Astrocyte (in vitro differentiated cells and primary cell): ENCODE measurements at regions not wholly inside any gene's neighbourhood (a gene's known extent, or its start where the extent isn't known, plus 50 kb on each side); places are given as distances from the start of the nearest gene placed in this dataset.
"Not testable (repeated sequence)": the region's sequence is repeated elsewhere in the genome, so short reads cannot be mapped to it uniquely, and the experiment has no call there.

Experiments
- DNase-seq: peaks from one replicate; pipeline ENCODE4 v3.0.0-alpha.2; 2010; ENCODE audit warnings: low read depth
- FAIRE-seq: peaks from 2 replicates; lab custom pipeline; 2011; peaks lifted over from hg19 to GRCh38; lab: Jason Lieb, UNC
- H2AFZ ChIP-seq: 2 replicates; pipeline ENCODE4 v1.6.0; 2012; ENCODE audit warnings: low read depth, low read length, inconsistent platforms
- H3K27ac ChIP-seq: 2 replicates; pipeline ENCODE4 v1.5.1; 2011; ENCODE audit warnings: low read depth, low read length, inconsistent platforms
- H3K27me3 ChIP-seq: 2 replicates; pipeline ENCODE4 v1.6.0; 2011; ENCODE audit warnings: low read length, inconsistent platforms; ENCODE audit not compliant: insufficient read depth
- H3K36me3 ChIP-seq: 2 replicates; pipeline ENCODE4 v1.5.1; 2011; ENCODE audit warnings: low read length, inconsistent platforms; ENCODE audit not compliant: insufficient read depth
- H3K4me1 ChIP-seq: 2 replicates; pipeline ENCODE4 v1.5.1; 2011; ENCODE audit warnings: low read length, inconsistent platforms; ENCODE audit not compliant: insufficient read depth
- H3K4me2 ChIP-seq: 2 replicates; pipeline ENCODE4 v1.6.0; 2012; ENCODE audit warnings: low read length, inconsistent platforms
- H3K4me3 ChIP-seq: 2 replicates; pipeline ENCODE4 v1.5.1; 2011; ENCODE audit warnings: low read depth, mild to moderate bottlenecking, low read length, inconsistent platforms; ENCODE audit not compliant: insufficient read depth
- H3K79me2 ChIP-seq: 2 replicates; pipeline ENCODE4 v1.6.0; 2012; ENCODE audit warnings: mild to moderate bottlenecking, low read length, inconsistent platforms; ENCODE audit not compliant: insufficient read depth
- H3K9ac ChIP-seq: 2 replicates; pipeline ENCODE4 v1.6.0; 2012; ENCODE audit warnings: mild to moderate bottlenecking, low read length, inconsistent platforms
- H3K9me3 ChIP-seq: 2 replicates; pipeline ENCODE4 v1.5.1; 2012; ENCODE audit warnings: low read depth, mild to moderate bottlenecking, low read length, inconsistent platforms; ENCODE audit not compliant: insufficient read depth
- H4K20me1 ChIP-seq: 2 replicates; pipeline ENCODE4 v1.6.0; 2012; ENCODE audit warnings: low read length, inconsistent platforms; ENCODE audit not compliant: insufficient read depth
- H3K27ac Mint-ChIP-seq: one replicate; pipeline ENCODE4 v1.8.0; 2021; ENCODE audit warnings: mild to moderate bottlenecking, mixed read lengths; ENCODE audit not compliant: unreplicated experiment
- H3K27me3 Mint-ChIP-seq: one replicate; pipeline ENCODE4 v1.8.0; 2021; ENCODE audit warnings: low read depth, mixed read lengths; ENCODE audit not compliant: unreplicated experiment
- H3K36me3 Mint-ChIP-seq: one replicate; pipeline ENCODE4 v1.8.0; 2021; ENCODE audit warnings: low read depth, mixed read lengths; ENCODE audit not compliant: unreplicated experiment
- H3K4me1 Mint-ChIP-seq: one replicate; pipeline ENCODE4 v1.8.0; 2021; ENCODE audit warnings: low read depth, mixed read lengths; ENCODE audit not compliant: unreplicated experiment
- H3K4me3 Mint-ChIP-seq: one replicate; pipeline ENCODE4 v1.8.0; 2021; ENCODE audit warnings: mild to moderate bottlenecking, moderate library complexity, mixed read lengths; ENCODE audit not compliant: unreplicated experiment
- H3K9me3 Mint-ChIP-seq: one replicate; pipeline ENCODE4 v1.8.0; 2021; ENCODE audit warnings: mild to moderate bottlenecking, mixed read lengths; ENCODE audit not compliant: unreplicated experiment

DNA sequence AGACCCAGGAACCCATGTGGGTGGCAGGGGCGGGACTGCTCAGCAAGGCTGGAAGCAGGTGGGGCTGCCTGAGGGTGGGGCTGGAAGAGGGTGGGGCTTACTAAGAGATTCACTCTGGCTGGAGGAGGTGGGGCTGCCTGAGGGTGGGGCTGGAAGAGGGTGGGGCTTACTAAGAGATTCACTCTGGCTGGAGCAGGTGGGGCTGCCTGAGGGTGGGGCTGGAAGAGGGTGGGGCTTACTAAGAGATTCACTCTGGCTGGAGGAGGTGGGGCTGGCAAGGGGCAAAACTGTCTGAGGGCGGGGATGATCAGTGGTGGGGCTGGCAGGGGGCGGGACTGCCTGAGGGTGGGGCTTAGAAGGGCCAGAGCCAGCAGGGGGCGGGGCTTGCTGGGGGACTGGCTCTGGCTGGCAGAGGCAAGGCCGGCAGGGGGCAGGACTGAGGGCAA is 212.8 kb upstream of the LRRC61 start:
- H3K4me1 Mint-ChIP-seq = peaks cover 25% of the 10 kb centered on the region
- H3K9me3 ChIP-seq, H3K79me2 ChIP-seq, H3K27ac Mint-ChIP-seq, H3K27ac ChIP-seq, H3K36me3 ChIP-seq, H4K20me1 ChIP-seq, H3K9ac ChIP-seq, H3K36me3 Mint-ChIP-seq, H3K4me1 ChIP-seq, FAIRE-seq, H2AFZ ChIP-seq, DNase-seq, H3K4me3 Mint-ChIP-seq, H3K4me3 ChIP-seq, H3K4me2 ChIP-seq, H3K27me3 Mint-ChIP-seq, H3K9me3 Mint-ChIP-seq, H3K27me3 ChIP-seq: not testable (repeated sequence)

GRCh38 chr7:150110882-150111281 is 212.3 kb upstream of the LRRC61 start:
- H4K20me1 ChIP-seq, H3K27ac Mint-ChIP-seq, H3K4me2 ChIP-seq, H3K27me3 ChIP-seq, H3K36me3 ChIP-seq, H2AFZ ChIP-seq, H3K79me2 ChIP-seq, H3K36me3 Mint-ChIP-seq, H3K4me1 ChIP-seq, H3K9me3 ChIP-seq, H3K27ac ChIP-seq, H3K9me3 Mint-ChIP-seq, DNase-seq, H3K4me3 Mint-ChIP-seq, FAIRE-seq, H3K9ac ChIP-seq, H3K4me3 ChIP-seq, H3K27me3 Mint-ChIP-seq: not testable (repeated sequence)
- peaks cover 26% of the 10 kb centered on the region for H3K4me1 Mint-ChIP-seq

DNA sequence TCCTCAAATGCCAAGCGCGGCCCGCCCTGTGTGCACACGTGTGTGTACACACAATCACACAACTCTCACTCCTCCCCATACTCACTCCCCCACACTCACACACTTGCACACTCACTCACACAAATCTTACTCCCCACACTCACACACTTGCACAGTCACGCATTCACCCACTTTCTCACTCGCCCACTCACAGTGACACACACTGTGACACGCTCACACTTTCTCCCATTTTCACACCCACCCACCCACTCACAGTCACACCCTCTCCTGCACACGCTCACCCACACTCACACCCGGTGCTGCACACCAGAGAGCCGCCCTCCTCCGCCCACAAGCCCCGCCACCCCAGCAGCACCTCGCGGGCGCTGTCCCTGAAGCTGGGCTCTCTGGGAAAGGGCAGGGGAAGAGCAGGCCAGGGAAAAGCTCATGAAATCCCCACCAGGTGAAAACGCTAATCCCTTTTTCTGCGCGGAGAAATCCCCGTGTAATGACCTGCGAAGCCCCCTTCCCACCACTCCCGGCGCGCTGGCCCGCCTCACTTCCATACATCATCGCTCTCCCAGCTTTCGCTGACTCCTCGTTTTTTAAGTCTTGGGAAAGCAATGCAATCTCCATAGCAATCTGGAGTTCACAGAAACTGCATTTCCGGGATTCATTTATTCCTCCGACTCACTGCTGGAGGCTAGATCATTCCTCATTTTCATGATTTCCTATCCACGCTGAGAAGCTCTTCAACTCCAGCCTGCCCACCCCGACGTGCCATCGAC is 211.6 kb upstream of the LRRC61 start:
- FAIRE-seq, DNase-seq, H3K27me3 Mint-ChIP-seq, H3K27ac ChIP-seq, H3K4me3 Mint-ChIP-seq, H3K27ac Mint-ChIP-seq, H3K9me3 ChIP-seq, H3K4me2 ChIP-seq, H3K4me1 ChIP-seq, H4K20me1 ChIP-seq, H3K4me3 ChIP-seq, H3K36me3 Mint-ChIP-seq, H3K9ac ChIP-seq, H3K36me3 ChIP-seq, H3K9me3 Mint-ChIP-seq, H3K27me3 ChIP-seq, H3K79me2 ChIP-seq, H2AFZ ChIP-seq: not testable (repeated sequence)
- H3K4me1 Mint-ChIP-seq = peaks cover 26% of the 10 kb centered on the region

DNA sequence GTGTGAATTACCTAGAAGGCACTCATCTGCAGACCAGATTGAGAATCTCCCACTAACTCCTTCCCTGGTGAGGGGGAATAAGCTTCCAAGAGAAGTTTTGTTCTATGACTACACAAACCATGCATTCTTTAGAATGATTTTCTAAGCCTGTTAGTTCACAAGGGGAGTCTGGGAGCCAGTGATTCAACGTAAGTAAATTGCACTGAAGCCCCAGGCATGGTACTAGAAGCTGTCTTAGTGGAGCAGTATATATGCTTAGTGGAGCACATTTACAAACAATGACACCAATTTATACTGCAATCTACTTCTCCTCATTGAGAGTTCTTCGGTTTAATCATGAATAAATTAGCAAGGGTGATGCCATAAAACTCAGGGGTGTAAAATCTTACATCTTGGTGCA is 209.9 kb upstream of the LRRC61 start:
- H3K4me3 ChIP-seq, H3K27me3 Mint-ChIP-seq, H3K4me2 ChIP-seq, DNase-seq, H3K4me1 ChIP-seq, H3K9ac ChIP-seq, H2AFZ ChIP-seq, H3K9me3 Mint-ChIP-seq, H4K20me1 ChIP-seq, H3K36me3 ChIP-seq, H3K79me2 ChIP-seq, H3K4me3 Mint-ChIP-seq, H3K9me3 ChIP-seq, H3K27me3 ChIP-seq, FAIRE-seq, H3K36me3 Mint-ChIP-seq, H3K27ac ChIP-seq: not testable (repeated sequence)
- Mint-ChIP-seq H3K27ac (peak overlapping the region; percentile 87), H3K4me1 (peaks cover 26% of the 10 kb centered on the region)

DNA sequence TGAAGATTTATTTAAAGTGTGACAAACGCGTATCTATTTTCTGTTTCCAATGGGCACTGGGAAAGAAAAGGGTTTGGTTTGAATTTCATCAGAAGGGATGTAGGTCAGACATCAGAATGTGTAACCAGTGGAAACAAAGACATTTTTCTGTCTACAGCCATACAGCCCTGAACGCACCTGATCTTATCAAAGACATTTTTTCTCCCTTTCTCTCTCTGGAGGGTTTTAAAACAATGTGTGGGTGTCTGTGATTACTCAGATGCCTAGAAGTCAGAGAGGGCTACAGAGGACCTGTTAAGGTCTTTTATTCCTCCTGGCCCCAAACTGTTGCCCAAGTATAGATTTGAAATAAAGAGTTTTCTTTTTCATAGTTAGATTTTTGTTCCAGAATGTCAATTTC is 208.6 kb upstream of the LRRC61 start:
- FAIRE-seq, H3K9me3 ChIP-seq, H3K27me3 Mint-ChIP-seq, H3K9me3 Mint-ChIP-seq, H3K4me3 ChIP-seq, DNase-seq, H3K4me1 ChIP-seq, H2AFZ ChIP-seq, H3K27ac ChIP-seq, H3K4me2 ChIP-seq, H3K36me3 Mint-ChIP-seq, H3K36me3 ChIP-seq, H3K79me2 ChIP-seq, H3K27me3 ChIP-seq, H4K20me1 ChIP-seq, H3K9ac ChIP-seq, H3K4me3 Mint-ChIP-seq: not testable (repeated sequence)
- Mint-ChIP-seq H3K27ac (peak overlapping the region; percentile 87), H3K4me1 (peaks cover 26% of the 10 kb centered on the region)

DNA sequence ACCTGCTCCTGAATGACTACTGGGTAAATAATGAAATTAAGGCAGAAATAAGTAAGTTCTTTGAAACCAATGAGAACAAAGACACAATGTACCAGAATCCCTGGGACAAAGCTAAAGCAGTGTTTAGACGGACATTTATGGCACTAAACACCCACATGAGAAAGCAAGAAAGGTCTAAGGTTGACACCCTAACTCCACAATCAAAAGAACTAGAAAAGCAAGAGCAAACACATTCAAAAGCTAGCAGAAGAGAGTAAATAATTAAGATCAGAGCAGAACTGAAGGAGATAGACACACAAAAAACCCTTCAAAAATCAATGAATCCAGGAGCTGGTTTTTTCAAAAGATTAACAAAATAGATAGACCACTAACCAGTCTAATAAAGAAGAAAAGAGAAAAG is 203.2 kb upstream of the LRRC61 start:
- not testable (repeated sequence) for H3K27me3 Mint-ChIP-seq, H3K27me3 ChIP-seq, H3K36me3 Mint-ChIP-seq, FAIRE-seq, H3K9me3 Mint-ChIP-seq, H3K36me3 ChIP-seq, H3K4me1 ChIP-seq, H3K27ac ChIP-seq, H3K4me3 ChIP-seq, H3K79me2 ChIP-seq, H3K4me2 ChIP-seq, H3K9me3 ChIP-seq, H2AFZ ChIP-seq, H3K9ac ChIP-seq, H4K20me1 ChIP-seq, H3K27ac Mint-ChIP-seq, H3K4me1 Mint-ChIP-seq, H3K4me3 Mint-ChIP-seq, DNase-seq
